K562 (cell line): ENCODE measurements at regions not wholly inside any gene's neighbourhood (a gene's known extent, or its start where the extent isn't known, plus 50 kb on each side); places are given as distances from the start of the nearest gene placed in this dataset.

Source experiments
- ATAC-seq: fragments of 200-7000 bp; cut with Tn5 transposase; 3 replicates; pipeline ENCODE4 v1.9.1; 2020; ENCODE audit warnings: moderate library complexity
- BruUV-seq: library from RNA; stranded (reverse); fragments of 400-500 nt; replicated peaks from 2 replicates; lab custom pipeline; 2021; lab: Mats Ljungman, UMichigan
- CTCF ChIA-PET: fragments of 300-600 bp; formaldehyde crosslinking; extraction: SDS; loops from one replicate; lab custom pipeline; 2021; ENCODE audit warnings: low intra/inter-chr PET ratio; lab: Yijun Ruan, JAX
- POLR2A ChIA-PET: fragments of 300-600, 350-650 bp; sonication (Branson Sonifier 250); formaldehyde crosslinking; extraction: SDS; loops from one replicate; lab custom pipeline; 2021; ENCODE audit warnings: antibody characterized with exemption, inconsistent platforms; lab: Yijun Ruan, JAX
- DNase-seq, 4 experiments: peaks; one replicate each; pipeline versions ENCODE4 v3.0.0 to v3.0.0-alpha.2; 2011 to 2018; ENCODE audit warnings: low spot score in 3 of 4, mixed read lengths in 3 of 4; ENCODE audit errors: extremely low read depth in 1 of 4
- FAIRE-seq: peaks from 2 replicates; lab custom pipeline; 2011; peaks lifted over from hg19 to GRCh38; lab: Jason Lieb, UNC
- H2AFZ ChIP-seq: 2 replicates; pipeline ENCODE4 v1.6.0; 2011; ENCODE audit warnings: low read depth, low read length, control low read depth, inconsistent platforms
- H3K27ac ChIP-seq: fragments of 200-600 bp; 3 replicates; pipeline ENCODE4 v1.8.0; 2011; ENCODE audit warnings: low read depth, mild to moderate bottlenecking, control low read depth, inconsistent platforms, low read length, moderate library complexity, mixed read lengths; ENCODE audit errors: extremely low read depth
- H3K27me3 ChIP-seq, 2 experiments: fragments of 300-600 bp in 1 of 2; 2 replicates in 1 of 2; 3 replicates in 1 of 2; pipeline versions ENCODE4 v1.6.0 to v1.8.0; 2011; ENCODE audit warnings: inconsistent platforms in 2 of 2, low read length in 2 of 2, mild to moderate bottlenecking in 1 of 2, mixed read lengths in 1 of 2, moderate library complexity in 1 of 2; ENCODE audit not compliant: control insufficient read depth in 2 of 2, insufficient read depth in 2 of 2
- H3K36me3 ChIP-seq: fragments of 300-600 bp; 3 replicates; pipeline ENCODE4 v1.8.0; 2011; ENCODE audit warnings: mild to moderate bottlenecking, low read length, inconsistent platforms; ENCODE audit not compliant: control insufficient read depth, insufficient read depth
- H3K4me1 ChIP-seq, 2 experiments: fragments of 200-600 bp in 1 of 2; replicated peaks in 1 of 2; 2 replicates in 1 of 2; 3 replicates in 1 of 2; pipeline versions ENCODE4 v1.5.1 to v1.8.0; 2011; ENCODE audit warnings: inconsistent platforms in 2 of 2, low read length in 2 of 2, mild to moderate bottlenecking in 1 of 2, mixed read lengths in 1 of 2, moderate library complexity in 1 of 2; ENCODE audit not compliant: control insufficient read depth in 2 of 2, insufficient read depth in 2 of 2
- H3K4me2 ChIP-seq: 2 replicates; pipeline ENCODE4 v1.6.1; 2011; ENCODE audit warnings: low read length, control low read depth, inconsistent platforms, mixed read lengths; ENCODE audit not compliant: insufficient read depth
- H3K4me3 ChIP-seq: fragments of 200-600 bp; sonication (generic), shearing (Covaris generic); 2 replicates; pipeline ENCODE4 v1.5.1; 2016; ENCODE audit warnings: control low read depth, inconsistent platforms
- H3K79me2 ChIP-seq: fragments of 200-600 bp; 3 replicates; pipeline ENCODE4 v1.8.0; 2011; ENCODE audit warnings: low read length, inconsistent platforms; ENCODE audit not compliant: control insufficient read depth, insufficient read depth
- H3K9ac ChIP-seq, 2 experiments: 2 replicates each; pipeline versions ENCODE4 v1.6.0 to v1.6.1; 2011; ENCODE audit warnings: low read depth in 2 of 2, low read length in 2 of 2, control low read depth in 1 of 2, inconsistent platforms in 1 of 2, mild to moderate bottlenecking in 1 of 2, mixed read lengths in 1 of 2; ENCODE audit not compliant: insufficient read depth in 1 of 2
- H3K9me1 ChIP-seq: one replicate; pipeline ENCODE4 v1.6.0; 2011; ENCODE audit warnings: inconsistent platforms, mild to moderate bottlenecking, low read length, moderate library complexity; ENCODE audit not compliant: control insufficient read depth, insufficient read depth
- H3K9me3 ChIP-seq: replicated peaks from 2 replicates; pipeline ENCODE4 v1.5.1; 2011; ENCODE audit warnings: low read depth, low read length, inconsistent platforms; ENCODE audit not compliant: control insufficient read depth, insufficient read depth
- H4K20me1 ChIP-seq: replicated peaks from 2 replicates; pipeline ENCODE4 v1.6.1; 2011; ENCODE audit warnings: low read length, inconsistent platforms, mixed read lengths; ENCODE audit not compliant: control insufficient read depth, insufficient read depth
- ARID3A ChIP-seq: IDR thresholded peaks from 2 replicates; pipeline ENCODE4 v1.6.1; 2012; ENCODE audit warnings: low read depth, low read length, improper control_type of control experiment, borderline replicate concordance
- C11orf30 ChIP-seq: fragments of 450-650 bp; IDR thresholded peaks from 2 replicates; pipeline ENCODE4 v1.6.1; 2016; ENCODE audit warnings: low read depth, mild to moderate bottlenecking
- CHD1 ChIP-seq: fragments of 200-600 bp; sonication (generic); IDR thresholded peaks from one replicate; pipeline ENCODE4 v1.6.1; 2012; ENCODE audit warnings: mild to moderate bottlenecking, moderate library complexity, low read length, inconsistent platforms
- CHD2 ChIP-seq: IDR thresholded peaks from 2 replicates; pipeline ENCODE4 v1.6.1; 2011; ENCODE audit warnings: low read depth, low read length
- CTCF ChIP-seq, 3 experiments: IDR thresholded peaks in 2 of 3; conservative IDR thresholded peaks in 1 of 3; 2 replicates each; pipeline ENCODE4 v1.5.1; 2011 to 2012; ENCODE audit warnings: low read length in 3 of 3, mild to moderate bottlenecking in 3 of 3, control low read depth in 2 of 3, improper control_type of control experiment in 1 of 3, inconsistent platforms in 1 of 3, low read depth in 1 of 3, mixed read lengths in 1 of 3, moderate library complexity in 1 of 3; ENCODE audit not compliant: insufficient read depth in 2 of 3
- ILK ChIP-seq: fragments of 450-650 bp; IDR thresholded peaks from 2 replicates; pipeline ENCODE4 v1.6.1; 2016; ENCODE audit warnings: missing genetic modification characterization, low read depth, mild to moderate bottlenecking, missing compliant biosample characterization, moderate library complexity, borderline replicate concordance
- MAFG ChIP-seq: fragments of 450-650 bp; conservative IDR thresholded peaks from 2 replicates; pipeline ENCODE4 v1.6.1; 2016; ENCODE audit warnings: missing genetic modification characterization, missing compliant biosample characterization
- MBD2 ChIP-seq: sonication (generic); IDR thresholded peaks from 2 replicates; pipeline ENCODE4 v1.6.1; 2016; ENCODE audit warnings: low read depth, borderline replicate concordance
- MCM7 ChIP-seq, 2 experiments: fragments of 450-650 bp; IDR thresholded peaks; 2 replicates each; pipeline ENCODE4 v1.6.1; 2016 to 2018
- POLR2A ChIP-seq: fragments of 450-650 bp; conservative IDR thresholded peaks from 2 replicates; pipeline ENCODE4 v1.6.1; 2016
- PPARD ChIP-seq: fragments of 250-450 bp; sonication (Bioruptor Pico); IDR thresholded peaks from 2 replicates; pipeline ENCODE4 v1.8.0; 2022; ENCODE audit warnings: inconsistent platforms, mild to moderate bottlenecking, moderate library complexity
- RAD21 ChIP-seq, 2 experiments: fragments of 250-450 bp in 1 of 2; fragments of 450-650 bp in 1 of 2; sonication (Bioruptor Pico) in 1 of 2; formaldehyde crosslinking in 1 of 2; IDR thresholded peaks in 1 of 2; conservative IDR thresholded peaks in 1 of 2; 2 replicates each; pipeline versions ENCODE4 v1.4.0 to v1.8.0; 2020 to 2022; ENCODE audit warnings: mild to moderate bottlenecking in 2 of 2, moderate library complexity in 1 of 2
- RFX1 ChIP-seq: fragments of 450-650 bp; IDR thresholded peaks from 2 replicates; pipeline ENCODE4 v1.6.1; 2016; ENCODE audit warnings: mild to moderate bottlenecking, moderate library complexity
- SMARCA4 ChIP-seq: fragments of 450-650 bp; IDR thresholded peaks from 2 replicates; pipeline ENCODE4 v1.6.1; 2016
- TCFL5 ChIP-seq: fragments of 250-450 bp; sonication (Bioruptor Pico); conservative IDR thresholded peaks from 2 replicates; pipeline ENCODE4 v1.6.1; 2021; ENCODE audit warnings: mild to moderate bottlenecking, moderate library complexity, matching md5 sums
- ZBTB26 ChIP-seq: fragments of 450-650 bp; formaldehyde crosslinking; IDR thresholded peaks from 2 replicates; pipeline ENCODE4 v1.4.0; 2022; ENCODE audit warnings: missing genetic modification characterization
- WGBS: fragments of 100-300 bp; shearing (Covaris generic); methylation state at CpG from one replicate; pipeline ENCODE4 v1.1.6; 2016; ENCODE audit warnings: low coverage, mixed read lengths; ENCODE audit not compliant: insufficient coverage; ENCODE audit errors: missing lambda C conversion rate; 5-methylcytosine and 5-hydroxymethylcytosine counted together
- in situ Hi-C: fragments of 300-500 bp; cut with MboI; formaldehyde crosslinking; loops from 4 replicates; pipeline ENCODE4 v1.15.0; 2018; ENCODE audit warnings: inconsistent platforms, mixed read lengths
- intact Hi-C: fragments of 100-400 bp; cut with micrococcal nuclease; formaldehyde crosslinking; loops from 2 replicates; pipeline ENCODE4 v1.14.2; 2022
- TF ChIP-seq, protein P1 (sequence below): fragments of 250-450 bp; sonication (Bioruptor Pico); IDR thresholded peaks from 2 replicates; pipeline ENCODE4 v1.4.0; 2020; ENCODE audit warnings: borderline replicate concordance

- no peaks in the 10 kb centered on the region for H3K36me3 ChIP-seq
- DNase-seq (peak; percentile 2 to 9 (median 4)), FAIRE-seq (no peak), ATAC-seq (no peak)
- no peaks in the 10 kb centered on the region for H3K9me3 ChIP-seq
- no peaks in the 10 kb centered on the region for H3K9me1 ChIP-seq
- no peaks in the 10 kb centered on the region for H3K79me2 ChIP-seq
- no peaks in the 10 kb centered on the region for H3K27me3 ChIP-seq
- BruUV-seq: no TSS peak
- WGBS: 0% methylated on average over 3 of the region's 3 CpGs
- in situ Hi-C loops (no loop called here), intact Hi-C loops (loop anchor here (5.0 to 10.0 kb wide), 2 partner anchors 314 to 1161 kb away; no protein-coding TSS in a partner anchor)
- H3K27ac ChIP-seq: no peak overlapping the region
- ChIA-PET POLR2A (no interaction called here), CTCF (interaction anchor here (1.0 kb wide), 1 partner anchor 309 kb away, joined by 3 read pairs; no protein-coding TSS in a partner anchor)
- no peaks in the 10 kb centered on the region for H3K4me1 ChIP-seq
- H3K4me2 ChIP-seq: no peak overlapping the region
- H4K20me1 ChIP-seq: no peaks in the 10 kb centered on the region
- no peak overlapping the region for H3K9ac ChIP-seq
- no peak overlapping the region for H2AFZ ChIP-seq
- no peak overlapping the region for H3K4me3 ChIP-seq
- TF ChIP-seq PPARD (CRISPR knock-in tag) (no peak), CTCF (IDR thresholded peaks at IDR 0.05 in 2 of 3, conservative IDR thresholded peaks at IDR 0.05 in 1 of 3; ENCODE audit: insufficient read depth in 2 of 3, low read depth in 1 of 3, low read length in 3 of 3) (peak in 1 of 3 experiments; percentile 40; a peak in 2 of 6 replicates), MCM7 (IDR thresholded peaks at IDR 0.05) (no peak), ZBTB26 (CRISPR knock-in tag) (no peak), CHD2 (no peak), RAD21 (CRISPR knock-in tag; conservative IDR thresholded peaks at IDR 0.05 in 1 of 2, IDR thresholded peaks at IDR 0.05 in 1 of 2) (peak; percentile 28 to 50; a peak in 3 of 4 replicates), MAFG (tag) (no peak), SMARCA4 (no peak), CHD1 (no peak), POLR2A (no peak), C11orf30 (no peak), RFX1 (no peak), MBD2 (no peak), ILK (no peak), ARID3A (peak; percentile 64; the same call in 1 of the 2 replicates), TCFL5 (CRISPR knock-in tag) (no peak)
- TF ChIP-seq, protein P1, sequence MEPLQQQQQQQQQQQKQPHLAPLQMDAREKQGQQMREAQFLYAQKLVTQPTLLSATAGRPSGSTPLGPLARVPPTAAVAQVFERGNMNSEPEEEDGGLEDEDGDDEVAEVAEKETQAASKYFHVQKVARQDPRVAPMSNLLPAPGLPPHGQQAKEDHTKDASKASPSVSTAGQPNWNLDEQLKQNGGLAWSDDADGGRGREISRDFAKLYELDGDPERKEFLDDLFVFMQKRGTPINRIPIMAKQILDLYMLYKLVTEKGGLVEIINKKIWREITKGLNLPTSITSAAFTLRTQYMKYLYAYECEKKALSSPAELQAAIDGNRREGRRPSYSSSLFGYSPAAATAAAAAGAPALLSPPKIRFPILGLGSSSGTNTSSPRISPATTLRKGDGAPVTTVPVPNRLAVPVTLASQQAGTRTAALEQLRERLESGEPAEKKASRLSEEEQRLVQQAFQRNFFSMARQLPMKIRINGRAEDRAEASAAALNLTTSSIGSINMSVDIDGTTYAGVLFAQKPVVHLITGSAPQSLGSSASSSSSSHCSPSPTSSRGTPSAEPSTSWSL: no peak
Observed at GRCh38 chr13:81171065-81171647, 830.2 kb upstream of the SPRY2 start.
